KG1 (cell line): ENCODE measurements at regions not wholly inside any gene's neighbourhood (a gene's known extent, or its start where the extent isn't known, plus 50 kb on each side); places are given as distances from the start of the nearest gene placed in this dataset.
"Not testable (repeated sequence)": the region's sequence is repeated elsewhere in the genome, so short reads cannot be mapped to it uniquely, and the experiment has no call there.

Experiments used
- DNase-seq: peaks from one replicate; lab custom pipeline; 2025; lab: John Stamatoyannopoulos, UW

DNA sequence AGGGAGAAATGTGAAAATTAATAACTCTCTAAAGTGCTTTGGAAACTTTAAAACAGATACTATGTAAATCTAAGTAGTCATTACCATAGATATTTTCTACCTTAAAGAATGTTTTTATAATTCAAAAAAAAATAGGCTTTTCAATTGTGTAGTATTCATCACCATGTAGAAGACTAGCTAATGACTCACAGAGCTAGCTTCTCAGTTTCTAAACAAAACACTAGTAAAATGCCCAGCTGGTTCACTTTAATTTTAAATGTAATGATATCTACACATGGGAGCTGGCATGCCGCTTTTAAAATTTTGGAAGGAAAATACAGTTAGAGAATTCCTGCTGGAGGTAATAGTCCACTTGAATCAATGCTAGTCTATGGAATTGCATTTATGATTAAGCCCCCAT is 509.8 kb downstream of the CSNK1G3 start:
- DNase-seq = no peak

DNA sequence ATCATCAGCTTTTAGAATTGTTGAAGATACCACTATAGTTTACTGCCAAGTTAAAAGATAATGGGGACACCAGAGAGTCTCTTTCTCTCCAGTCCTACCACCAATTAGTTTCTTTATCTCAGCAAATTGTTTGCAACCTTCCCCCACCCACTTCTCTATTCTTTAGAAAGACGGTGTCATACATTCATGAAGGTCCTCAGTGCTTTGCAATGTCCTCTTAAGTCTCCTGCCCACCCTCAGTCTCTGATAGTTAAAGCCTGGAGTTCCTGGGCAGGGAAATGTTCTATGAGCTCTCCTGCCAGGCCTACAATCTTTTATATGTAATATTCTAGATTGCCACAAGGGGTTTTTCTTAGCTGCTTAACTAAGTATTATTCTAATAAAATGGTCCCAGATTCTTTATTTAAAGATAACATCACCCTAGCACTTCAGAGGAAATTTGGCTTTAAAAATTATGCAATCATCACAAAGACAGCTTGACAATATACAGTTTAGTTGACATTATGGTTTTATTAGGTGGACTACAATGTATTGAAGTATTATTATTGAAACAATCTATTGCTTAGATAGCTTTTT is 509.2 kb downstream of the CSNK1G3 start:
- DNase-seq = no peak

DNA sequence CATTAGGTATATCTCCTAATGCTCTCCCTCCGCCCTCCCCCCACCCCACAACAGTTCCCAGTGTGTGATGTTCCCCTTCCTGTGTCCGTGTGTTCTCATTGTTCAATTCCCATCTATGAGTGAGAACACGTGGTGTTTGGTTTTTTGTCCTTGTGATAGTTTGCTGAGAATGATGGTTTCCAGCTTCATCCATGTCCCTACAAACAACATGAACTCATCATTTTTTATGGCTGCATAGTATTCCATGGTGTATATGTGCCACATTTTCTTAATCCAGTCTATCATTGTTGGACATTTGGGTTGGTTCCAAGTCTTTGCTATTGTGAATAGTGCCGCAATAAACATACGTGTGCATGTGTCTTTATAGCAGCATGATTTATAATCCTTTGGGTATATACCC is 505.3 kb downstream of the CSNK1G3 start:
- DNase-seq = not testable (repeated sequence)

DNA sequence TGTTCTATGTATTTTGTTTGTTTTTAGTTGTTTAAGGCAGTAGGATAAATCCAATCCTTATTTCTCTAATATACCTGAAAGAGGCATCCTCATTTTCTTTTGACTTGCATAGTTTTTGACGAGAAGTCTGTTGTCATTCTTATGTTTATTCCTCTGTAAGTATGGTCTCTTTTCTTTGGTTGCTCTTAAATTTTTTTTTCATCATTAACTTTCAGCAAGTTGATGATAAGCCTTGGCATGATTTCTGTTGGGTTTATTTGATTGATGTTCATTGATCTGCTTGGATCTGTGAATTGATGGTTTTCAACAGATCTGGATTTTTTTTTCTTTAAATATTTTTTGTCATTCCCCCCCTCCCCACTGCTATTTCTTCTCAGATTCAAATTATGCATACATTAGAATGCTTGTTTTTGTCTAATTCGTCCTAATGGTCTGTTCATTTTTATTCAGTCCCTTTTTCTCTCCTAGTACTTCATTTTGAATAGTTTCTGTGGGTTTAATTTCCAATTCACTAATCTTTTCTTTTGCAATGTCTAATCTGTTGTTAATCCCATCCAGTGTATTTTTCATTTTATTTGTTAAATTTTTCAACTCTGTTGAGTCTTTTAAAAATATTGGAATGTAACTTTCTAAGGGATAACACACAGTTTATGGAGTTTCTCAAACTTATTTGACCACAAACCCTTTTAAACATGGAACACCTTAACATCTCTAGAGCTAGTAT is 495.9 kb downstream of the CSNK1G3 start:
- no peak for DNase-seq

DNA sequence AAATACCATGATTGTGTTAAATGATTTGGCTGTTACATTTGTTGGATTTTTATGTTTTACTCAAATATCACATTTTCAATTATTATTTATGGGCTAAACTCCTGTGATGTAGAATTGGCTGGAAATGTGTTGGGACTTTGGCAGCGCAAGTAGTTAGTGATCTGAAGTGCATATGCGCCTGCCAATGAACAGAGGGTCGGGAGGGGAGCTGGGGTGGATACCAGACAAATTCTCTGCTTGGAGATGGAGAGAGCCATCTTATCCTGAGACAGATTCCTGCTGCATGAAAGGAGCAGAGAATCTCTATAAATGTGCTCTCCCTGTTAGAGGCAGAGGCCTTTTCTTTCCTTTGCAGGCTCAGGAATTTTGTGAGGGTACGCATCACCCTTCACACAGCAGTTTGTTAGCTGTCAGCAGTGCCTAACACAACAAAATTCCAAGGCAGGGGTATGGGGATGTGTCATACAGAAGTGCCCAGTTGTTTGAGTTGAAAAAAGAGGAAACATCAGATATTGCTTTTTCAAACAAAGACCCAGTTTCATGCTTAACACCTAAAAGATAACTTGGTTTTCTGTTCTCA is 489.1 kb downstream of the CSNK1G3 start:
- DNase-seq = no peak

DNA sequence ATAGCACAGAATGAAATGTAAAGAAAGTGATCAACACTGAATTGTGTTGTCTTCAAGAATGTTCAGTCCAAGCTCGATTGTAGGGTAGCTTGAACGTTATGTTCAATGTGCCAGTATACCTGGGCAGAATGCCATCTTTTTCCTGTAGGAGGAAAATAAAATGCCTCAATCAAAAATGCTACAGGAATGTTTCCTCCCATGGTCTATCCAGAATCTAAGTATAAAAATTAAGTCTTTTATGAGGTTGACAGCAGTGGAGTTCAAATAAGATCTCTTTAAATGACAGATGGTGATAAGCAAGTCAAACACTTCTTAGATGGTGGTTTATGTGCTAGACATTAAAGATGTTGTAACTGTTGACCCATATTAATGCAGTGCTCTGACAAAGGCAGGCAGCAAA is 488.6 kb downstream of the CSNK1G3 start:
- DNase-seq = no peak

DNA sequence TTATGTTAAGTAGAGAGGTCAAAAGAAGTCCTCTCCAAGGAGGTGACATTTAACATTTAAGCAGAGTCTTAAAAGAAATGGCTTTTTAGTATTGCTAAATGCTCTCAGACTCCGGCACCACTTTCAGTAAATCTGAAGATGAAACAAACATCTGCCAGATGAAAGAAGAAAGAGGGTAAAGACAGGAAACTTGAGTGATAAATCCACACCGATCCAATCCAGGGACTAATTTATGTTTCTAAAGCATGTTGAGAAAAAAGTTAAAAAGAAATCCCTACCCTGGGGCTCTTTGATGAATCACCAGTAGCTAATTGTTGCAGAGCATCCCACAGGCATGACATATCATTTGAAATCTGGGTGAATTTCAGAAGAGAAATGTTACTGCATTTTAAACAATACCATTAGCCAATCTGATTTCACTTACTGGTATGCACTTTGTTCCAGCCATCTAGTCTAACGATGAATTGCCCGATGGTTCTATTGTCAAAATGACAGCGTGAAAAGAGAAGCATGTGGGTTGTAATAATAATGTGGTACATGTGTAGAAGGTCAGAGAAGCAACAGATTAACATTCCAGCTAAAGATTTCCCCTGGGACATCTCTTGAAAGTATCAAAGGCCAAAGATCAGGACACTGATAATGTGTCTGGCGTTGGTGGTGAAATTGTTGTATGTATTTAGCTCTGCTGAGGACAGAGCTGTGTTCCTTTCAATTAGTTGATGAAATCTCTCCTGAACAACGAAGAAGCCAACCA is 485.7 kb downstream of the CSNK1G3 start:
- DNase-seq = no peak

DNA sequence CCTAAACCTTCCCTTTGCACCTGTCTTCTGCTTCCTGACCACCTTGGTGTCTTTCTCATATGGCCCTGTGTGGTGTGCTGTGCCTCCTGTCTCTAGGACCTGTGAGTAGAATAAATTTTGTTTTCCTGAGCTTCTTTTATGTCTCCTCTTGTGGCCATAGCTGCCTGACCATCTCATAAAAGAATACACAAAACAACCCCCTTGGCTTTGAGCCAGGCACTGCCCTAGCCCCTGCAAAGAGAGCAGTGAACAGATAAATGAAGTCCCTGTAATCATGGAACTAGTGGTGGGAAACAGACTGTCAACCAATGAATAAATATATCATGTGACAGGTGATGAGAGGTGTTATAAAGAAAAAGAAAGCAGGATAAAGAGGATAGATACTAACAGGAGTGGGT is 485.1 kb downstream of the CSNK1G3 start:
- no peak for DNase-seq

DNA sequence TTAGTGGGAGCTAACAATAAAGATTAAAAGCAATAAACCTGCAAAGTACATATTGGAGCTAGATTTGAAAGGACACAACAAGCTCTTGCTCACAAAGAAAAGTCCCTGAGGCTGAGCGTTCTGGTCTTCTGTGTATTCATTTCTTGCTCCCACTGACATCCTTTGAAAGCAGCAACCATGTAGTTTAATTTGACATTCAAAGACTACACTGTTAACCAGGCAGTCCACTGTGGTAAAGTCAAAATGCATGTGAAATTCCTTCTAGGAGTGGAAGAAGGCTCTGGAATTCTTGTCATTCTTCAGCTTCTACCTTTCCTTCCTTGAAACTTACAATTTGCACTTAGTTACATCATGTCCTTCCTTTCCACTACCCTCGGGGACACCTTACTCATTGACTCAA is 480.7 kb downstream of the CSNK1G3 start:
- DNase-seq = no peak

DNA sequence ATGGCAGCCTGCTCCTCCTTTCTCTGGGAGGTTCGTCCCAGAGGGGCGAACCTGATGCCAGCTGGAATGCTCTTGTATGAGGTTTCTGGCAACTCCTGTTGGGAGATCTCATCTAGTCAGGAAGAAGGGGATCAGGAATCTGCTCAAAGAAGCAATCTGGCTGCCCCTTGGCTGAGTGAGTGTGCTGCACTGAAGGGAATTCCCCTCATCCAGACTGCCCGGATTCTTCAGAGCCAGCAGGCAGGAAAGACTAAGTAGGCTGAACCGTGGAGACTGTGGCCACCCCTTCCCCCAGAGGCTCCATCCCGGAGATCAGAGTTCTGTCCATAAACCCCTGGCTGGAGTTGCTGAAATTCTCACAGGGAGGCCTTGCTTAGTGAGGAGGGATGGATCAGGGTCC is 476.0 kb downstream of the CSNK1G3 start:
- no peak for DNase-seq

DNA sequence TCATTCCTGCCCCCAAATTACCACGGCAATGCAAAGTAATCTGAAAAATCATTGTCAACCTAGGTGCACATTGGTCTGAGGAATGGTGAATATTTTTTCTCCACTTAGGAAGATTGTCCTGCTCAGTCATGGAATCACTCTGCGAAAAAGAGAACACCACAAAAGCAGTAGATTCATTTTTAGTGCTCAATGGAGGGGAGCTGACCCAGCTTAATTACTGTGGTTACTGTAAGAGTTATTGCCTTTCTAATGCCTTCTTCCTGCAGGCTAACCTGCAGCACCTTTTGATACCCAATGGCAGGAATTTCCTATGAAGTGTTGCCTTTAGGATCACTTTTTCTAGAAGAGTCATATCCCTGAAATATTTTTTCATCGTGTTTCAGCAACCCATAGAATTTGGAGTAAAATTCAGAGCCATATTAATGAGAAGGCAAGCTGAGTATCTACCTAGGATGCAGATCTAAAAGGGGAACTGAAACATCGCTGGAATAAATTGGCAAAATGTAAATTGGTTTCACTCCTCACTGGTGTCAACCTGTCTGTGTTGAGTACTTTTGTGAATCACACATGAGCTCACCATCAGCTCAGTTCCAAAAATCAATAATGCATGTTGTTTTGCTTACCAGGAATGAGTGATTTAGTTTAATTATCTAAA is 464.5 kb downstream of the CSNK1G3 start:
- DNase-seq = no peak

DNA sequence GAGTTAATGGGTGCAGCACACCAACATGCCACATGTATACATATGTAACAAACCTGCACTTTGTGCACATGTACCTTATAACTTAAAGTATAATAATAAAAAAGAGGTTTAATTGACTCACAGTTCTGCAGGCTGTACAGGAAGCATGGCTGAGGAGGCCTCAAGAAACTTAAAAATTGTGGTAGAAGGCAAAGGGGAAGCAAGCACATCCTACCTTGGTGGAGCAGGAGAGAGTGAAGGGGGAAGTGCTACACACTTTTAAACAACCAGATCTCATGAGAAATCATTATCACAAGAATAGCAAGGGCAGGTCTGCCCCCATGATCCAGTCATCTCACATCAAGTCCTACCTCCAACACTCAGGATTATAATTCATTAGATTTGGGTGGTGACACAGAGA is 463.5 kb downstream of the CSNK1G3 start:
- not testable (repeated sequence) for DNase-seq

DNA sequence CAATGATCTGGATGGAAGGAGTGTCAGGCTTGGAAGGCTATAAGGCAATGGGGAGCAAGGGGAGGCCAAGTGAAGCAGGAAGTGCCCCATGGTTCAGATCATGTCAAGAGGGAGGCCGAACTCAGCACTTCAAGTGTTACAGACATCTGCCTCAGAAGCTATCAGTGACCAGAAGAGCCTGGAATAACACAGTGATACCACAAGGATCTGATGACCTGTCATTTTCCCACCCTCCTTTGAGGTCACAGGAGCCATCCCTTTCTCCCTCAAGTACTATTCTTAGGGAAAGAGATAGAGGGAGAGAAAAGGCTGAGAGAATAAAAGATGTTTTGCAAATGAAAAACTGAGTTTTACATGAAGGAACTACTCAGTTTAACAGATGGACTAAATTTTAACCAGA is 454.8 kb downstream of the CSNK1G3 start:
- DNase-seq = no peak

DNA sequence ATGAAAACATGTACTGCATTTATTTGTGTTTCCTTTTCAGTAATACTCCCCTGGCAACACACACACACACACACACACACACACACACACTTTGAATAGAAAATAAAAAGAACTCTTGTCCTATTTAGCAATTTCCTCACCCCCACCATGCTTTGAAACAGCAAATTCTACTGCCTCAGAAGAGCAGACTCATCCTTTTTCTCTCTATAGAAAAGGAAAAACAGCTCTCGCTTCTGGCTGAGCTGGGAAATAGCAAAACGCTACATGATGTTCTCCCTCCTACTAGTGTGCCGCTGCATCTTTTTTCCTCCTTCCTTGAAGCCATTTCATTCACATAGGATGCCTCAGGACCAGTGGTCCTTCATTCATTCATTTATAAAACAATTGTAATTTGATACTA is 453.6 kb downstream of the CSNK1G3 start:
- DNase-seq = no peak

DNA sequence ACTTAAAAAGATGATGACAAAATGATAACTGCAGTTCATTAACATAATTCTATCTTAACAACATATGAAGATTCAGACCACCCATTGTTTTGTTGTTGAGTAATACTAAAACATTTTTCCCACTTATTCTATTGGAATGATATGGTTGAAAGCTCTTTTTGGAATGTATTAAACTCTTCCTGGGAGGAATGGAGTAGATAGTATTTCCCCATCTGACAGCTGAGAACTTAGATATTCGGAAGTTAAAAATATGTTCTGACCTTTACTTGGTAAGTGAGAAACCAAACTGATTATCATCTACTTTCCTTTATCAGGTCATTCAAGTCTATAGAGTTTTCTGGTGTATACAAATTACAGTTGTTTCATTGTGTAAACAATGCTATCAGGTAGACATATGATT is 452.9 kb downstream of the CSNK1G3 start:
- no peak for DNase-seq

DNA sequence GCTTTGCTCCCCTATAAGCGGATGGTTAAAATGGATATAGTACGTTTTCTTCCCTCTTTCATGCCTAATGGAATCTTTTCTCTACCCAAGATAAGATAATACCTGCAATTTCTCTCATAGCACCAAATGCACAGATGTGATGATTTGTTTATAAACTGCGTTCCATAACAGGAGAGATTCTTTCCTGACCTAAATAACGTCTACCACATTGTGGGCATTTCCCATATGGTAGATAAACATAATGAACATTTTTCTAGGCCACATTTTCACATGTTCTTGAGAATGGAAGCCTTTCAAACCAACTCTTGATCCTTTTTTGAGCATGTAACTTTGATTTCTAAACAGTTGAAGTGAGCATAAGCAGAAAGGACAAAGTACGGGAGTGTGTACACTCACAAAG is 448.5 kb downstream of the CSNK1G3 start:
- no peak for DNase-seq

DNA sequence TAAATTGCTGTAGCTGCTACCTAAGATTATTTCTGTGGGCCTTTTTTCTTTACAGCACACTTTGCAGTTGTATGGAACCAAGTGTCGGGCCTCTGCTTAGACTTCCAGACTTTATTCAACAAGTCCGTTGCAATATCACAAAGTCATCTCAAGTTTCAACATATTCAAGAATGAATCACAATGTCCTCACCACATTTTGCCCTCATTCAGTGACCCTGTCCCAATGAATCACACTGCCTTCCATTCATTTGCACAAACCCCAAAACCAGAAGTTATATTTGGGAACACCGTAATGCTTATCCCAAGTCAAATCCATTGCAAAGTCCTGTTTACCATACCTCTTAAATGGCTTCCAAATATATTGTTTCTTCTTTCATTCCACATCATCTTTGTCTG is 439.6 kb downstream of the CSNK1G3 start:
- DNase-seq = no peak

DNA sequence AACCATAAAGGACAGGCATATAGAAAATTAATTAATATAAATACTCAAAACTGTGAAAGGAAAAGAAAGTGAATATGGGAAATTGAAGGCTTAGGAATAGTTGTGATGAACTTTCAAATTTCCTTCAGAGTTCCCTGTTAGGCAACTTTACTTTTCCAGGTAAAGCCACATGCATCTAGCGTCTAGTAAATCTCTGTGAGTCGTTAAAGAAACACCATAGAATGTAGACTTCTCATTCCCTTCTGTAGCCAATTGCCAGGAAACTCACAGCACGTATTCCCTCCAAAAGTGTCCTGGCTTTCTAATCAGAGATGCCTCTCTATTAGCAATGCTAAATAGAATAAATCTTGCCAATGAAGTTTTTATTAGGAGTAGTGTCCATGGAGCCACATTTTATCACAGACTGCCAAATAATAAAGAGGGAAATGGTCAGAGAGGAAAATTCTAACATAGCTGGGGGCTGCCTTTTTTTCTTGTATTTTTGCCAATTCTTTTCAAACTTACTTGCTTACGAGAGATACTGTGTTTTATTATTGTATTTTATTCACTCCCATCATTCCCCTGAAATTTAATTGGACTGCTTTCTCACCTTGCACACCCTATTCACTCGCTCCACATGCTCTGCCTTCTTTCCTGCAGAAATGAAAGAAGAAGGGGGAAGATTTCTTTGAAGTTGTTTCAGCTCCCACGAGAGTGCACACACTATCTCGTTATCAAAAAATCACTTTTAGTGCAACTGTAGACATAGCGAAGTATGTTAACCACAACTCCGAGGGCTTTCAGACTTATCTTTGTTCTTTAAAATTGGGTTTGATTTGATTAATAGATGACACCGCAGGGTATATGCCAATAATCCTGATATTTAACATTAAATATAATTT is 439.0 kb downstream of the CSNK1G3 start:
- DNase-seq = no peak

DNA sequence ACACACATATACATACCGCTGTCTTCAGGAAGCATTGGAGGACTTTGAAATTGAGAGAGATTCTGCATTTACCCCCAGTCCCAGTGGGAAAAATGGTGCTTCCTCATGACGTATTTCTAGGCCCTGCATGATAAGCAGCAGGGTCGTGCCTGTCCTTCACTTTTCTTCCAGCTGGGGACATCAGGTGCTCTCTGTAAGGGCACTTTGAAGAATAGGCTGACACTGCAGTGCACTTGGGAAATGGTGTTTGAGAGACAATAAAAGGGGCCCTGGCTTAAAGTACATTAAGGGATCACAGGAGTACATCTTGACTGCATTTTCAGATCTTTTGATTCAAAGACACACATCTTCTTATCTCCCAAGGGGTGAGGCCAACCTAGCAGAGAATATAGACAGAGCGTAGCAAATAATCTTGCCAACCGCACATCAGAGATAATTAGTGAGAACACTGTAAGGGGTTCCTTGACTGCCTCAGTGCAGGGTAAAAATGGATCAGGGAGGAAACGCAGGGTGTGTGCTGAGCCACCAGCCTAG is 437.9 kb downstream of the CSNK1G3 start:
- no peak for DNase-seq

DNA sequence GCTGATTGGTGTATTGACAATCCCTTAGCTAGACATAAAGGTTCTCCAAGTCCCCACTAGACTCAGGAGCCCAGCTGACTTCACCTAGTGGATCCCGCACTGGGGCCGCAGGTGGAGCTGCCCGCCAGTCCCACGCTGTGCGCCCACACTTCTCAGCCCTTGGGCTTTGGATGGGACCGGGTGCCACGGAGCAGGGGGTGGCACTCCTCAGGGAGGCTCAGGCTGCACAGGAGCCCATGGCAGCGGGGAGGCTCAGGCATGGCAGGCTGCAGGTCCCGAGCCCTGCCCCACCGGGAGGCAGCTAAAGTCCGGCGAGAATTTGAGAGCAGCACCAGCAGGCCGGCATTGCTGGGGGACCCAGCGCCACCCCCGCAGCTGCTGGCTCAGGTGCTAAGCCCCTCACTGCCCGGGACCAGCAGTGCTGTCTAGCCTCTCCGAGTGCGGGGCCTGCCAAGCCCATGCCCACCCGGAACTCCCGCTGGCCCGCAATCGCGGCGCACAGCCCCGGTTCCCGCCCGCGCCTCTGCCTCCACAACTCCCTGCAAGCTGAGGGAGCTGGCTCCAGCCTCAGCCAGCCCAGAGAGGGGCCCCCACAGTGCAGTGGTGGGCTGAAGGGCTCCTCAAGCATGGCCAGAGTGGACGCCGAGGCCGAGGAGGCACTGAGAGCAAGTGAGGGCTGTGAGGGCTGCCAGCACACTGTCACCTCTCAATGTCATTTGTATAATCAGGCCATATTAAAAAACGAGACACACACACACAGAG is 437.2 kb downstream of the CSNK1G3 start:
- DNase-seq = no peak

DNA sequence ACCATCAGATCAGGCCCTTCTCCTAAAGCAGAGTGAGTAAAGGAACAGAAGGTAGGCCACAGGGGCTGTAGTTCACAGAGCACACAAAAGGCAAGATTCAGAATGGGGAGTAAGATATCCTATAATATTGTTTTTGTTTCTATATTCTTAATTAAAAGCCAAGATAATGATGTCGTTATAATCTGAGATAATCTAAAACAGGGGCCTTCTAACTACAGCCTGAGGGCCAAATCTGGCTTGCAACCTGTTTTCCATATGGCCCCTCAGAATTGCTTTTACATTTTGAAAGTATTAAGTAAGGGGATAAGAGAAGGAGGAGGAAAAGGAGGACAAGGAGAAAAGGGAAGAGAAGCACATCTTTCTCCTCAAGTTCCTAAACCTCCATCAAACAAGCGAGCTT is 435.8 kb downstream of the CSNK1G3 start:
- DNase-seq = no peak
